GM12891 (cell line): ENCODE measurements at regions not wholly inside any gene's neighbourhood (a gene's known extent, or its start where the extent isn't known, plus 50 kb on each side); places are given as distances from the start of the nearest gene placed in this dataset.

Source experiments
- POLR2A ChIP-seq: IDR thresholded peaks from 2 replicates; pipeline ENCODE4 v1.6.1; 2011; ENCODE audit warnings: low read depth, low read length, control low read depth
- POLR2AphosphoS5 ChIP-seq: IDR thresholded peaks from 2 replicates; pipeline ENCODE4 v1.6.1; 2011; ENCODE audit warnings: low read depth, low read length, control low read depth

DNA sequence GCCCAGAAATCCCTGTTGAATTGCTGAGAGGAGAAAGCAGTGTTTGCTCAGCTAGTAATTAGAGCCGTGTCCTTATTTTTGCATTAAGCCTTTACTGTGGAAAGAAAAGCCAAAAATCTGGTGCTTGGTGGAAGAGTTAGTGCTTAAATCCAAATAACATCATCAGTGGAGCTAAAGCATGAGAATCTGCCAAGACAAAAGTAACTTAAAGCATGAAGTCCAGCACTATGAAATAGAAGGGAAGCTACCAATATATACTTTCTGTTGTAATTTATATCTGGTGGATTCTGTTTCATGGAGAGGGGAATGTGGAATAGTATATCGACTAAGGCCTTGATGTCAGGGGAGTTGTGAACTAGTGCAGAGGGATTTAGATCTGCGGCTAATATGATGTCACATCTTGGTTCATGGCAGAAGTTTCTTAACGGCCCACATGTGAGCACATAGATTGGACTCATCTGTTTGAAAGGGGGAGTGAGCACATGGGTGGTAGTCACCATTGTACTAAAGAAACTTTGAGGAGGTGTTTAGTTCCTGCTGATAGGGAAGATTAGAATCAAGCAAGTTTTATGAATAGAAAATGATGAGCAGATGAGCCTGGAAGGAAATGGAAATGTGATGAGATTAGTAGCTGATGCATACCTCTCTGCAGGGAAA, 224.4 kb upstream of the MTNR1B start:
- no peak for TF ChIP-seq POLR2AphosphoS5
- no peak for TF ChIP-seq POLR2A
